ENCODE measurements at regions not wholly inside any gene's neighbourhood (a gene's known extent, or its start where the extent isn't known, plus 50 kb on each side); places are given as distances from the start of the nearest gene placed in this dataset.

- no peak for DNase-seq
These were observed 95.8 kb upstream of the MYCBP2 start for GRCh38 chr13:77422724-77423123.

GRCh38 chr13:77417897-77418296 is 91.0 kb upstream of the MYCBP2 start:
- DNase-seq, result no peak

- no peak for DNase-seq
These were observed 89.8 kb upstream of the MYCBP2 start for GRCh38 chr13:77416666-77417212.

GRCh38 chr13:77415253-77416071 is 88.6 kb upstream of the MYCBP2 start:
- DNase-seq, result no peak

- DNase-seq, result no peak
These were observed 86.0 kb upstream of the MYCBP2 start for GRCh38 chr13:77412860-77413259.

- no peak for DNase-seq
These were observed 85.3 kb upstream of the MYCBP2 start for GRCh38 chr13:77412116-77412635.

- DNase-seq, result no peak
These were observed 82.5 kb upstream of the MYCBP2 start for GRCh38 chr13:77409412-77409811.

GRCh38 chr13:77406644-77407440 is 79.9 kb upstream of the MYCBP2 start:
- no peak for DNase-seq

GRCh38 chr13:77398825-77399620 is 72.1 kb upstream of the MYCBP2 start:
- no peak for DNase-seq

GRCh38 chr13:77397636-77398035 is 70.7 kb upstream of the MYCBP2 start:
- no peak for DNase-seq

- no peak for DNase-seq
These were observed 64.6 kb upstream of the MYCBP2 start for GRCh38 chr13:77391475-77391874.

- no peak for DNase-seq
These were observed 63.5 kb upstream of the MYCBP2 start for GRCh38 chr13:77390391-77390790.

GRCh38 chr13:77389625-77390000 is 62.7 kb upstream of the MYCBP2 start:
- DNase-seq, result no peak

GRCh38 chr13:77388944-77389624 is 62.2 kb upstream of the MYCBP2 start:
- DNase-seq, result no peak

GRCh38 chr13:77387607-77388200 is 60.8 kb upstream of the MYCBP2 start:
- DNase-seq, result no peak

- no peak for DNase-seq
These were observed 60.1 kb upstream of the MYCBP2 start for GRCh38 chr13:77386880-77387606.

- DNase-seq, result no peak
These were observed 59.2 kb upstream of the MYCBP2 start for GRCh38 chr13:77386046-77386445.

GRCh38 chr13:77384999-77385398 is 58.1 kb upstream of the MYCBP2 start:
- no peak for DNase-seq

- DNase-seq, result no peak
These were observed 56.2 kb upstream of the MYCBP2 start for GRCh38 chr13:77383097-77383496.

- DNase-seq, result no peak
These were observed 54.2 kb upstream of the MYCBP2 start for GRCh38 chr13:77381059-77381458.

GRCh38 chr13:77379508-77379907 is 52.6 kb upstream of the MYCBP2 start:
- DNase-seq, result no peak

Measured in CD4-positive, alpha-beta T cell treated with Interleukin-10 for 1 hour (primary cell).